HCT116 (cell line): ENCODE measurements at regions not wholly inside any gene's neighbourhood (a gene's known extent, or its start where the extent isn't known, plus 50 kb on each side); places are given as distances from the start of the nearest gene placed in this dataset.

ENCODE experiments used
- ATAC-seq: fragments of 200-7000 bp; cut with Tn5 transposase; 2 replicates; pipeline ENCODE4 v1.9.1; 2020; ENCODE audit warnings: mild to moderate bottlenecking, moderate library complexity
- BruUV-seq: library from RNA; stranded (reverse); fragments of 400-500 nt; replicated peaks from 2 replicates; lab custom pipeline; 2021; lab: Mats Ljungman, UMichigan
- CTCF ChIA-PET: fragments of 300-600 bp; sonication (Branson Sonifier 250); formaldehyde crosslinking; loops from one replicate; lab custom pipeline; 2021; ENCODE audit warnings: antibody characterized with exemption; lab: Charles Lee
- POLR2A ChIA-PET: fragments of 300-600, 350-600 bp; sonication (Branson Sonifier 250); formaldehyde crosslinking; loops from one replicate; lab custom pipeline; 2021; ENCODE audit warnings: antibody characterized with exemption; lab: Charles Lee
- RAD21 ChIA-PET, 2 experiments: fragments of 300-600 bp; sonication (Branson Sonifier 250); formaldehyde crosslinking; loops; one replicate each; lab custom pipeline; 2023; ENCODE audit warnings: low total read pairs in 2 of 2; ENCODE audit not compliant: uncharacterized antibody in 2 of 2, unreplicated experiment in 2 of 2, low non-redundant PET in 1 of 2; lab: Charles Lee
- DNase-seq: peaks from one replicate; pipeline ENCODE4 v3.0.0-alpha.2; 2010; ENCODE audit warnings: low read depth, low spot score
- H2AFZ ChIP-seq: fragments of 200-600 bp; shearing (Covaris generic), sonication (generic); 2 replicates; pipeline ENCODE4 v1.6.1; 2017; ENCODE audit warnings: low read depth, mixed run types, mixed read lengths, antibody characterized with exemption, low read length; ENCODE audit not compliant: poor library complexity, severe bottlenecking
- H3K27ac ChIP-seq: 2 replicates; pipeline ENCODE4 v1.5.1; 2012; ENCODE audit warnings: low read depth, low read length
- H3K27me3 ChIP-seq: fragments of 200-600 bp; sonication (generic); 2 replicates; pipeline ENCODE4 v1.6.1; 2016; ENCODE audit warnings: mixed run types, low read length, mixed read lengths; ENCODE audit not compliant: insufficient read depth
- H3K36me3 ChIP-seq, 2 experiments: fragments of 200-500 bp in 1 of 2; fragments of 200-600 bp in 1 of 2; sonication (Bioruptor generic) in 1 of 2; sonication (generic) in 1 of 2; 2 replicates each; pipeline versions ENCODE4 v1.5.1 to v1.6.1; 2014 to 2016; ENCODE audit warnings: low read length in 2 of 2, inconsistent platforms in 1 of 2, mixed read lengths in 1 of 2, mixed run types in 1 of 2; ENCODE audit not compliant: insufficient read depth in 2 of 2, control insufficient read depth in 1 of 2
- H3K4me1 ChIP-seq, 2 experiments: fragments of 200-600 bp in 1 of 2; sonication (generic) in 1 of 2; 2 replicates each; pipeline versions ENCODE4 v1.5.1 to v1.6.1; 2012 to 2017; ENCODE audit warnings: low read length in 2 of 2, inconsistent platforms in 1 of 2, mild to moderate bottlenecking in 1 of 2, mixed read lengths in 1 of 2, mixed run types in 1 of 2, moderate library complexity in 1 of 2; ENCODE audit not compliant: insufficient read depth in 2 of 2, control insufficient read depth in 1 of 2
- H3K4me2 ChIP-seq: fragments of 200-600 bp; sonication (generic); 2 replicates; pipeline ENCODE4 v1.6.1; 2017; ENCODE audit warnings: mixed run types, low read length, mixed read lengths
- H3K4me3 ChIP-seq, 2 experiments: fragments of 200-600 bp in 1 of 2; sonication (generic) in 1 of 2; replicated peaks in 1 of 2; 2 replicates each; pipeline ENCODE4 v1.5.1; 2011 to 2016; ENCODE audit warnings: low read length in 2 of 2, control low read depth in 1 of 2, low read depth in 1 of 2, mild to moderate bottlenecking in 1 of 2, mixed read lengths in 1 of 2, mixed run types in 1 of 2
- H3K79me2 ChIP-seq: fragments of 200-600 bp; sonication (generic); 2 replicates; pipeline ENCODE4 v1.6.1; 2017; ENCODE audit warnings: mild to moderate bottlenecking, mixed run types, low read length, moderate library complexity, mixed read lengths; ENCODE audit not compliant: insufficient read depth
- H3K9ac ChIP-seq: fragments of 200-600 bp; sonication (generic); 2 replicates; pipeline ENCODE4 v1.6.1; 2016; ENCODE audit warnings: low read length, mixed read lengths
- H3K9me2 ChIP-seq: fragments of 200-600 bp; sonication (generic), shearing (Covaris generic); 2 replicates; pipeline ENCODE4 v1.6.1; 2017; ENCODE audit warnings: mixed run types, mild to moderate bottlenecking, moderate library complexity; ENCODE audit not compliant: insufficient read depth
- H3K9me3 ChIP-seq, 2 experiments: fragments of 200-500 bp in 1 of 2; fragments of 200-600 bp in 1 of 2; sonication (Bioruptor generic) in 1 of 2; sonication (generic) in 1 of 2; 2 replicates each; pipeline ENCODE4 v1.6.1; 2014 to 2017; ENCODE audit warnings: low read length in 2 of 2, mixed read lengths in 2 of 2, inconsistent platforms in 1 of 2, low read depth in 1 of 2, mild to moderate bottlenecking in 1 of 2, mixed run types in 1 of 2, moderate library complexity in 1 of 2; ENCODE audit not compliant: control insufficient read depth in 1 of 2, insufficient read depth in 1 of 2
- H4K20me1 ChIP-seq: fragments of 200-600 bp; sonication (generic), shearing (Covaris generic); 2 replicates; pipeline ENCODE4 v1.6.1; 2017; ENCODE audit warnings: mixed run types, mild to moderate bottlenecking, moderate library complexity; ENCODE audit not compliant: insufficient read depth
- ATF3 ChIP-seq: IDR thresholded peaks from 2 replicates; pipeline ENCODE4 v1.6.1; 2012
- CBX3 ChIP-seq: IDR thresholded peaks from 2 replicates; pipeline ENCODE4 v1.6.1; 2012; ENCODE audit warnings: low read depth
- CEBPB ChIP-seq: IDR thresholded peaks from 2 replicates; pipeline ENCODE4 v1.6.1; 2012; ENCODE audit warnings: low read depth
- CTCF ChIP-seq, 3 experiments: fragments of 200-600 bp in 1 of 3; sonication (generic) in 1 of 3; IDR thresholded peaks in 2 of 3; conservative IDR thresholded peaks in 1 of 3; 2 replicates each; pipeline ENCODE4 v1.5.1; 2012 to 2017; ENCODE audit warnings: low read depth in 2 of 3, low read length in 2 of 3, antibody characterized with exemption in 1 of 3, borderline replicate concordance in 1 of 3, control low read depth in 1 of 3, mild to moderate bottlenecking in 1 of 3, mixed read lengths in 1 of 3, mixed run types in 1 of 3, moderate library complexity in 1 of 3; ENCODE audit not compliant: insufficient read depth in 1 of 3
- EGR1 ChIP-seq: IDR thresholded peaks from 2 replicates; pipeline ENCODE4 v1.6.1; 2012; ENCODE audit warnings: low read depth
- ELF1 ChIP-seq: IDR thresholded peaks from 2 replicates; pipeline ENCODE4 v1.6.1; 2012; ENCODE audit warnings: low read depth, borderline replicate concordance
- EZH2 ChIP-seq: fragments of 200-600 bp; sonication (generic); IDR thresholded peaks from 2 replicates; pipeline ENCODE4 v1.6.1; 2017; ENCODE audit warnings: antibody characterized with exemption, mixed run types
- EZH2phosphoT487 ChIP-seq: fragments of 200-600 bp; IDR thresholded peaks from 2 replicates; pipeline ENCODE4 v1.6.1; 2018; ENCODE audit warnings: antibody characterized with exemption, borderline replicate concordance
- FOSL1 ChIP-seq: IDR thresholded peaks from 2 replicates; pipeline ENCODE4 v1.6.1; 2012; ENCODE audit warnings: low read depth
- JUND ChIP-seq: IDR thresholded peaks from 2 replicates; pipeline ENCODE4 v1.6.1; 2012
- MAX ChIP-seq: IDR thresholded peaks from 2 replicates; pipeline ENCODE4 v1.6.1; 2012
- POLR2A ChIP-seq: IDR thresholded peaks from 2 replicates; pipeline ENCODE4 v1.7.0; 2011; ENCODE audit warnings: borderline replicate concordance; ENCODE audit not compliant: insufficient read depth, insufficient read length; ENCODE audit errors: extremely low read depth
- REST ChIP-seq: IDR thresholded peaks from 2 replicates; pipeline ENCODE4 v1.6.1; 2012; ENCODE audit warnings: low read depth
- SIN3A ChIP-seq: IDR thresholded peaks from 2 replicates; pipeline ENCODE4 v1.6.1; 2012; ENCODE audit warnings: low read depth
- SP1 ChIP-seq: IDR thresholded peaks from 2 replicates; pipeline ENCODE4 v1.6.1; 2012; ENCODE audit warnings: low read depth
- SRF ChIP-seq: IDR thresholded peaks from 2 replicates; pipeline ENCODE4 v1.6.1; 2012; ENCODE audit warnings: low read depth
- TCF7L2 ChIP-seq: IDR thresholded peaks from 2 replicates; pipeline ENCODE4 v1.7.0; 2011; ENCODE audit warnings: borderline replicate concordance, inconsistent platforms; ENCODE audit not compliant: insufficient read depth, insufficient read length; ENCODE audit errors: extremely low read depth
- YY1 ChIP-seq: IDR thresholded peaks from 2 replicates; pipeline ENCODE4 v1.6.1; 2011; ENCODE audit warnings: low read length, low read depth, moderate library complexity, mild to moderate bottlenecking; ENCODE audit not compliant: insufficient replicate concordance; ENCODE audit errors: extremely low read depth
- ZFX ChIP-seq: fragments of 450-650 bp; IDR thresholded peaks from 2 replicates; pipeline ENCODE4 v1.6.1; 2017
- ZNF274 ChIP-seq: fragments of 200-500 bp; sonication (Bioruptor generic); IDR thresholded peaks from 2 replicates; pipeline ENCODE4 v1.6.1; 2014; ENCODE audit warnings: mild to moderate bottlenecking, low read depth, low read length, inconsistent platforms
- intact Hi-C: fragments of 100-400 bp; cut with micrococcal nuclease; formaldehyde crosslinking; loops from 2 replicates; pipeline ENCODE4 v1.10.0; 2022

- ATAC-seq = no peak
- CTCF ChIA-PET = no interaction called here
Measured at GRCh38 chr3:82274897-82275296, 513.5 kb upstream of the GBE1 start.

More at GRCh38 chr3:82274897-82275296, 513.5 kb upstream of the GBE1 start:
- no peaks in the 10 kb centered on the region for H3K4me1 ChIP-seq
- H3K4me2 ChIP-seq = no peak overlapping the region
- no peak for DNase-seq
- H3K79me2 ChIP-seq = no peaks in the 10 kb centered on the region
- intact Hi-C loops = no loop called here
- no peaks in the 10 kb centered on the region for H3K9me3 ChIP-seq
- no peak for TF ChIP-seq REST
- no peak for TF ChIP-seq SIN3A
- TF ChIP-seq JUND = no peak
- no peak for TF ChIP-seq SRF
- TF ChIP-seq SP1 = no peak
- no peak for TF ChIP-seq TCF7L2
- no peak for TF ChIP-seq CBX3
- no peak for TF ChIP-seq CTCF (IDR thresholded peaks at IDR 0.05 in 2 of 3, conservative IDR thresholded peaks at IDR 0.05 in 1 of 3; ENCODE audit: borderline replicate concordance in 1 of 3, insufficient read depth in 1 of 3, low read depth in 2 of 3, low read length in 2 of 3)
- TF ChIP-seq YY1 = no peak
- TF ChIP-seq EZH2phosphoT487 = no peak
- no peak for TF ChIP-seq ELF1
- TF ChIP-seq POLR2A = no peak
- TF ChIP-seq ZNF274 = no peak
- TF ChIP-seq FOSL1 = no peak
- TF ChIP-seq ATF3 = no peak
- TF ChIP-seq CEBPB = no peak
- no peak for TF ChIP-seq EGR1
- no peak for TF ChIP-seq EZH2
- no peak for TF ChIP-seq ZFX
- TF ChIP-seq MAX = no peak
- TF ChIP-seq, all 23 proteins: peak for 0
- Histone ChIP-seq H3K9ac (no peak overlapping the region), H3K4me3 (no peak overlapping the region), H4K20me1 (no peaks in the 10 kb centered on the region), H3K27me3 (no peaks in the 10 kb centered on the region), H3K36me3 (no peaks in the 10 kb centered on the region), H3K27ac (no peak overlapping the region), H2AFZ (no peak overlapping the region), H3K9me2 (no peaks in the 10 kb centered on the region)
- ChIA-PET RAD21 (no interaction called here), POLR2A (no interaction called here)
- no TSS peak for BruUV-seq
